GM21360 (cell line): ENCODE measurements at regions not wholly inside any gene's neighbourhood (a gene's known extent, or its start where the extent isn't known, plus 50 kb on each side); places are given as distances from the start of the nearest gene placed in this dataset.
"Not testable (repeated sequence)": the region's sequence is repeated elsewhere in the genome, so short reads cannot be mapped to it uniquely, and the experiment has no call there.

Experiments used
- ATAC-seq: cut with Tn5 transposase; IDR thresholded peaks from one replicate; pipeline ENCODE4 v1.9.1; 2021; ENCODE audit warnings: mild to moderate bottlenecking, moderate library complexity; ENCODE audit not compliant: unreplicated experiment

- ATAC-seq = no peak
These were observed 1483.6 kb upstream of the SEL1L start for GRCh38 chr14:83017296-83017695.

GRCh38 chr14:83019744-83020414 lies 1486.2 kb upstream of the SEL1L start:
- ATAC-seq = no peak

- ATAC-seq = no peak
These were observed 1487.7 kb upstream of the SEL1L start for GRCh38 chr14:83021323-83021722.

- ATAC-seq = no peak
These were observed 1489.7 kb upstream of the SEL1L start for GRCh38 chr14:83023369-83023768.

- ATAC-seq = no peak
These were observed 1507.6 kb upstream of the SEL1L start for GRCh38 chr14:83041224-83041623.

GRCh38 chr14:83042858-83043257 lies 1509.2 kb upstream of the SEL1L start:
- no peak for ATAC-seq

GRCh38 chr14:83044001-83044400 lies 1510.3 kb upstream of the SEL1L start:
- no peak for ATAC-seq

GRCh38 chr14:83047059-83047830 lies 1513.6 kb upstream of the SEL1L start:
- no peak for ATAC-seq

GRCh38 chr14:83053022-83053710 lies 1519.5 kb upstream of the SEL1L start:
- ATAC-seq = no peak

GRCh38 chr14:83058068-83058467 lies 1524.4 kb upstream of the SEL1L start:
- ATAC-seq = no peak

GRCh38 chr14:83071888-83072501 lies 1538.3 kb upstream of the SEL1L start:
- ATAC-seq = no peak

GRCh38 chr14:83085136-83085535 lies 1551.5 kb upstream of the SEL1L start:
- ATAC-seq = no peak

- ATAC-seq = no peak
These were observed 1552.1 kb upstream of the SEL1L start for GRCh38 chr14:83085725-83086124.

- not testable (repeated sequence) for ATAC-seq
These were observed 1558.6 kb upstream of the SEL1L start for GRCh38 chr14:83091991-83092956.

- ATAC-seq = no peak
These were observed 1562.4 kb upstream of the SEL1L start for GRCh38 chr14:83096092-83096491.

GRCh38 chr14:83101846-83102245 lies 1568.2 kb upstream of the SEL1L start:
- no peak for ATAC-seq

GRCh38 chr14:83118029-83118428 lies 1584.4 kb upstream of the SEL1L start:
- ATAC-seq = no peak

GRCh38 chr14:83120187-83120586 lies 1586.5 kb upstream of the SEL1L start:
- no peak for ATAC-seq

GRCh38 chr14:83126076-83126475 lies 1592.4 kb upstream of the SEL1L start:
- no peak for ATAC-seq

- no peak for ATAC-seq
These were observed 1595.1 kb upstream of the SEL1L start for GRCh38 chr14:83128783-83129182.
